ENCODE measurements at regions not wholly inside any gene's neighbourhood (a gene's known extent, or its start where the extent isn't known, plus 50 kb on each side); places are given as distances from the start of the nearest gene placed in this dataset.
A peak's percentile ranks its signal among the peaks of the same experiment; 100 is the strongest.

GRCh38 chr9:105062222-105062855, 134.4 kb upstream of the ABCA1 start:
- POLR2A ChIA-PET = interaction anchor here (0.7 to 1.1 kb wide), 2 partner anchors 49 to 144 kb away, joined by 3 to 5 read pairs; no protein-coding TSS in a partner anchor
- Histone ChIP-seq H4K20me1 (ENCODE audit: insufficient read depth, low read length) (no peaks in the 10 kb centered on the region), H3K79me2 (ENCODE audit: insufficient read depth, low read depth, low read length) (no peaks in the 10 kb centered on the region), H3K9me3 (ENCODE audit: low read length) (no peaks in the 10 kb centered on the region), H3K9me2 (ENCODE audit: insufficient read depth, low read length) (no peaks in the 10 kb centered on the region), H3K36me3 (ENCODE audit: insufficient read depth, low read length) (no peaks in the 10 kb centered on the region), H2AFZ (ENCODE audit: low read length) (no peak overlapping the region), H3K4me1 (ENCODE audit: insufficient read depth, low read length, poor library complexity, severe bottlenecking) (peaks cover 15% of the 10 kb centered on the region), H3K4me2 (ENCODE audit: low read length) (no peak overlapping the region), H3K4me3 (ENCODE audit: low read depth, low read length, poor library complexity, severe bottlenecking) (no peak overlapping the region), H3K27ac (ENCODE audit: low read depth, low read length, poor library complexity, severe bottlenecking) (no peak overlapping the region)
- CTCF ChIA-PET (ENCODE audit: unreplicated experiment) = no interaction called here
- BruUV-seq (replicated peaks) = no TSS peak
- intact Hi-C loops (cut with micrococcal nuclease; ENCODE audit: unreplicated experiment) = no loop called here
- no peak for TF ChIP-seq CTCF (conservative IDR thresholded peaks at IDR 0.05; ENCODE audit: low read length)
- TF ChIP-seq EZH2phosphoT487 (IDR thresholded peaks at IDR 0.05; ENCODE audit: borderline replicate concordance, low read depth, low read length) = no peak
- no peak for DNase-seq (ENCODE audit: low spot score)

GRCh38 chr9:105064248-105065097, 136.5 kb upstream of the ABCA1 start:
- TF ChIP-seq CTCF (conservative IDR thresholded peaks at IDR 0.05; ENCODE audit: low read length) (no peak), EZH2phosphoT487 (IDR thresholded peaks at IDR 0.05; ENCODE audit: borderline replicate concordance, low read depth, low read length) (no peak)
- ChIA-PET POLR2A (interaction anchor here (0.5 to 2.3 kb wide), 5 partner anchors 9 to 338 kb away, joined by 3 to 6 read pairs (median 4); no protein-coding TSS in a partner anchor), CTCF (ENCODE audit: unreplicated experiment) (no interaction called here)
- Histone ChIP-seq H3K4me2 (ENCODE audit: low read length) (peak overlapping the region; percentile 13), H3K79me2 (ENCODE audit: insufficient read depth, low read depth, low read length) (no peaks in the 10 kb centered on the region), H3K4me1 (ENCODE audit: insufficient read depth, low read length, poor library complexity, severe bottlenecking) (peaks cover 15% of the 10 kb centered on the region), H3K9me3 (ENCODE audit: low read length) (no peaks in the 10 kb centered on the region), H3K9me2 (ENCODE audit: insufficient read depth, low read length) (no peaks in the 10 kb centered on the region), H2AFZ (ENCODE audit: low read length) (peak overlapping the region; percentile 71), H4K20me1 (ENCODE audit: insufficient read depth, low read length) (no peaks in the 10 kb centered on the region), H3K4me3 (ENCODE audit: low read depth, low read length, poor library complexity, severe bottlenecking) (no peak overlapping the region), H3K27ac (ENCODE audit: low read depth, low read length, poor library complexity, severe bottlenecking) (no peak overlapping the region), H3K36me3 (ENCODE audit: insufficient read depth, low read length) (no peaks in the 10 kb centered on the region)
- DNase-seq (ENCODE audit: low spot score) = peak; percentile 29
- intact Hi-C loops (cut with micrococcal nuclease; ENCODE audit: unreplicated experiment) = no loop called here
- BruUV-seq (replicated peaks) = no TSS peak

Measured in OCI-LY7 (cell line).